Esophagus muscularis mucosa (tissue), 4 donors: ENCODE measurements at regions not wholly inside any gene's neighbourhood (a gene's known extent, or its start where the extent isn't known, plus 50 kb on each side); places are given as distances from the start of the nearest gene placed in this dataset.

Source experiments
- DNase-seq: peaks from one replicate; pipeline ENCODE4 v3.0.0-alpha.2; 2017; ENCODE audit errors: extremely low spot score
- H3K27ac ChIP-seq, 4 donors: fragments of 200-600 bp; sonication (generic); replicated peaks in 1 of 4; 1 replicate in 3 of 4; 2 replicates in 1 of 4; pipeline ENCODE4 v1.5.1; 2016 to 2019; ENCODE audit warnings: mild to moderate bottlenecking in 1 of 4
- H3K27me3 ChIP-seq, 4 donors: fragments of 200-600 bp; sonication (generic); one replicate each; pipeline versions ENCODE4 v1.5.1 to v1.6.0; 2016 to 2019
- H3K36me3 ChIP-seq, 4 donors: fragments of 200-600 bp; sonication (generic); one replicate each; pipeline ENCODE4 v1.5.1; 2016 to 2019
- H3K4me1 ChIP-seq, 4 donors: fragments of 200-600 bp; sonication (generic); one replicate each; pipeline ENCODE4 v1.5.1; 2016 to 2019
- H3K4me3 ChIP-seq, 4 donors: fragments of 200-600 bp; sonication (generic); 1 replicate in 2 of 4; 2 replicates in 2 of 4; pipeline ENCODE4 v1.5.1; 2016 to 2019; ENCODE audit warnings: mild to moderate bottlenecking in 4 of 4, moderate library complexity in 1 of 4
- H3K9me3 ChIP-seq, 4 donors: fragments of 200-600 bp; sonication (generic); 1 replicate in 3 of 4; 2 replicates in 1 of 4; pipeline ENCODE4 v1.5.1; 2016 to 2019
- EP300 ChIP-seq: sonication (generic); formaldehyde crosslinking; IDR thresholded peaks from one replicate; pipeline ENCODE4 v1.6.1; 2017; ENCODE audit warnings: antibody characterized with exemption
- POLR2A ChIP-seq: fragments of 450-650 bp; IDR thresholded peaks from one replicate; pipeline ENCODE4 v1.6.1; 2017; ENCODE audit warnings: antibody characterized with exemption, moderate library complexity, mild to moderate bottlenecking, low read depth
- POLR2AphosphoS5 ChIP-seq, 2 donors: sonication (generic); formaldehyde crosslinking; IDR thresholded peaks; one replicate each; pipeline ENCODE4 v1.6.1; 2017; ENCODE audit warnings: antibody characterized with exemption in 2 of 2
- WGBS: methylation state at CpG from one replicate; pipeline ENCODE4 v1.1.5; 2018; 5-methylcytosine and 5-hydroxymethylcytosine counted together
- intact Hi-C: fragments of 100-400 bp; cut with DNase I; formaldehyde crosslinking; loops from one replicate; pipeline ENCODE4 v1.15.1; 2023
- TF ChIP-seq, protein P1 (sequence below), 3 experiments: fragments of 200-600 bp in 2 of 3; fragments of 450-650 bp in 1 of 3; sonication (generic) in 2 of 3; IDR thresholded peaks; one replicate each; pipeline ENCODE4 v1.5.1; 2017 to 2019; ENCODE audit warnings: antibody characterized with exemption in 3 of 3, mild to moderate bottlenecking in 2 of 3, moderate library complexity in 1 of 3

GRCh38 chr3:66659056-66659455 is 158.2 kb upstream of the LRIG1 start:
- WGBS: 95% methylated on average over 1 of the region's 1 CpG
- intact Hi-C loops: no loop called here
- Histone ChIP-seq H3K9me3 (no peaks in the 10 kb centered on the region), H3K27ac (no peak overlapping the region), H3K4me3 (no peak overlapping the region), H3K36me3 (no peaks in the 10 kb centered on the region), H3K27me3 (no peaks in the 10 kb centered on the region), H3K4me1 (peaks cover 0 to 12% (median 4%) of the 10 kb centered on the region in 4 donors)
- TF ChIP-seq, protein P1, sequence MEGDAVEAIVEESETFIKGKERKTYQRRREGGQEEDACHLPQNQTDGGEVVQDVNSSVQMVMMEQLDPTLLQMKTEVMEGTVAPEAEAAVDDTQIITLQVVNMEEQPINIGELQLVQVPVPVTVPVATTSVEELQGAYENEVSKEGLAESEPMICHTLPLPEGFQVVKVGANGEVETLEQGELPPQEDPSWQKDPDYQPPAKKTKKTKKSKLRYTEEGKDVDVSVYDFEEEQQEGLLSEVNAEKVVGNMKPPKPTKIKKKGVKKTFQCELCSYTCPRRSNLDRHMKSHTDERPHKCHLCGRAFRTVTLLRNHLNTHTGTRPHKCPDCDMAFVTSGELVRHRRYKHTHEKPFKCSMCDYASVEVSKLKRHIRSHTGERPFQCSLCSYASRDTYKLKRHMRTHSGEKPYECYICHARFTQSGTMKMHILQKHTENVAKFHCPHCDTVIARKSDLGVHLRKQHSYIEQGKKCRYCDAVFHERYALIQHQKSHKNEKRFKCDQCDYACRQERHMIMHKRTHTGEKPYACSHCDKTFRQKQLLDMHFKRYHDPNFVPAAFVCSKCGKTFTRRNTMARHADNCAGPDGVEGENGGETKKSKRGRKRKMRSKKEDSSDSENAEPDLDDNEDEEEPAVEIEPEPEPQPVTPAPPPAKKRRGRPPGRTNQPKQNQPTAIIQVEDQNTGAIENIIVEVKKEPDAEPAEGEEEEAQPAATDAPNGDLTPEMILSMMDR (IDR thresholded peaks at IDR 0.05): no peak
- TF ChIP-seq EP300: no peak
- DNase-seq: no peak

DNA sequence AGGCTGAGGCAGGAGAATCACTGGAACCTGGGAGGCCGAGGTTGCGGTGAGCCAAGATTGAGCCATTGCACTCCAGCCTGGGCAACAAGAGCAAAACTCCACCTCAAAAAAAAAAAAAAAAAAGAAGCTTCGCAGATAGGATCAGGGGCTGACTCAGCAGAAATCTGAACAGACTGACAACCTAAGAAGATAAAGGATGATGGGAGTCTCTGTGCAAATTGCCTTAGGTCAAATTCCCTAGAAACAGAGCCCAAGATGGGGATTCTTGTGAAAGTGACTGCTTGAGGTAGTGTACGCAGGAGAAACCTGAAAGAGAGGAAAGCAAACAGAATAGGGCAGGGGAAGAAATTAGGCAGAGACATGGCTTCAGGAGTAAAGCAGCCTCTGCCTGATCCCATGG is 160.8 kb upstream of the LRIG1 start:
- Histone ChIP-seq H3K36me3 (no peaks in the 10 kb centered on the region), H3K4me1 (no peaks in the 10 kb centered on the region), H3K27ac (no peak overlapping the region), H3K27me3 (no peaks in the 10 kb centered on the region), H3K4me3 (no peak overlapping the region), H3K9me3 (no peaks in the 10 kb centered on the region)
- no peak for DNase-seq
- TF ChIP-seq EP300 (no peak), POLR2A (no peak), POLR2AphosphoS5 (IDR thresholded peaks at IDR 0.05) (no peak)
- TF ChIP-seq, protein P1 (IDR thresholded peaks at IDR 0.05): no peak
- 90% methylated on average over 4 of the region's 4 CpGs for WGBS
- intact Hi-C loops: no loop called here

DNA sequence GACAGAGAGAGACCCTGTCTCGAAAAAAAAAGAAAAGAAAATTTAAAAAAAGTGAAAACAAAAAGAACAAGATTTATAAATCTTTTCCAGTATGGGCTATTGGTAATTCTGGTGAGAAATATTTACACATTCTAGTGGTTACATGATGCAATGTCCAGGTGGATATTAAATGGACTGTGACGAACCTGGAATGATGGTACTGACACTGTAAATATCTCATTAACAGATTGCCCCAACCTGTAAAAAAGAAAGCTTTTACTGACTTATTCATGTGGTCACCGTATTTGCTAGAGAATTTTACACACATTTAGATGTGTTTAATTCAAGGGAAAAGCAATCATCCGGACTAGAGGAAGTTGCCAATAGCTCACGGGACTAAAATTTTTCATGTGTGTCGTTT is 162.1 kb upstream of the LRIG1 start:
- whole genome bisulfite sequencing: 86% methylated on average over 6 of the region's 6 CpGs
- intact Hi-C loops: no loop called here
- DNase-seq: no peak

GRCh38 chr3:66665021-66665695 is 164.3 kb upstream of the LRIG1 start:
- intact Hi-C loops: no loop called here
- no peak overlapping the region for H3K27ac ChIP-seq

More for the DNA sequence above, 162.1 kb upstream of the LRIG1 start:
- Histone ChIP-seq H3K36me3 (no peaks in the 10 kb centered on the region), H3K27me3 (no peaks in the 10 kb centered on the region), H3K9me3 (no peaks in the 10 kb centered on the region), H3K4me1 (no peaks in the 10 kb centered on the region), H3K27ac (no peak overlapping the region), H3K4me3 (no peak overlapping the region)
- TF ChIP-seq, protein P1 (IDR thresholded peaks at IDR 0.05): no peak
- TF ChIP-seq EP300 (no peak), POLR2A (no peak), POLR2AphosphoS5 (IDR thresholded peaks at IDR 0.05) (no peak)

DNA sequence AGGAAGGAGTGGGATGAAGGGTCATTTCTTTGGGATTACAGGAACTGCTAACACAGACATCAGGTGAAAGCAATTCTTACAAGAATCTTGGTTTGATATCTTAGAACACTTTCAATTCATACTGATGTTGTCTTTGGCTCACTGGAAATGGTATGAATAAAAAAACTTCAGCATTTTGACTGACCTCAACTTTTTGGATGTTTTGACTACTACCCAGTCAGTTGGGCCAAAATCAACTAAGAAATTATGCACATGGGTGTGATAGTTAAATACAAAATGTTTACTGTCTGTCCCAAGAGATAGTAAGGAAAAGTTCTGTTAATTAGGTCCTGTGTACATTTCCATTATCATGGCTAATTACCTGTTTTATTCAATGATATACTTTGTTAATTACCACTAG is 165.5 kb upstream of the LRIG1 start:
- Histone ChIP-seq H3K27me3 (no peaks in the 10 kb centered on the region), H3K27ac (no peak overlapping the region), H3K36me3 (no peaks in the 10 kb centered on the region), H3K4me3 (no peak overlapping the region), H3K4me1 (no peaks in the 10 kb centered on the region), H3K9me3 (no peaks in the 10 kb centered on the region)
- intact Hi-C loops: no loop called here
- DNase-seq: no peak
- no peak for TF ChIP-seq POLR2A
- TF ChIP-seq, protein P1 (IDR thresholded peaks at IDR 0.05): no peak
- TF ChIP-seq EP300: no peak
- no peak for TF ChIP-seq POLR2AphosphoS5 (IDR thresholded peaks at IDR 0.05)

More at GRCh38 chr3:66665021-66665695, 164.3 kb upstream of the LRIG1 start:
- Histone ChIP-seq H3K9me3 (no peaks in the 10 kb centered on the region), H3K4me1 (no peaks in the 10 kb centered on the region), H3K36me3 (no peaks in the 10 kb centered on the region), H3K4me3 (no peak overlapping the region), H3K27me3 (no peaks in the 10 kb centered on the region)
- no peak for DNase-seq
- no peak for TF ChIP-seq POLR2A
- no peak for TF ChIP-seq POLR2AphosphoS5 (IDR thresholded peaks at IDR 0.05)
- 77% methylated on average over 5 of the region's 5 CpGs for WGBS
